A673 (cell line): ENCODE measurements at regions not wholly inside any gene's neighbourhood (a gene's known extent, or its start where the extent isn't known, plus 50 kb on each side); places are given as distances from the start of the nearest gene placed in this dataset.

ENCODE experiments used
- EZH2 ChIP-seq: fragments of 200-600 bp; sonication (generic); IDR thresholded peaks from 2 replicates; pipeline ENCODE4 v1.6.1; 2017; ENCODE audit warnings: borderline replicate concordance, low read depth, mild to moderate bottlenecking, mixed read lengths, antibody characterized with exemption, low read length; ENCODE audit not compliant: poor library complexity, severe bottlenecking
- TF ChIP-seq, protein P1 (sequence below): fragments of 300-800, 200-600 bp; sonication (generic); conservative IDR thresholded peaks from 2 replicates; pipeline ENCODE4 v1.5.1; 2017; ENCODE audit warnings: low read depth, mild to moderate bottlenecking, antibody characterized with exemption, low read length, moderate library complexity, mixed read lengths

DNA sequence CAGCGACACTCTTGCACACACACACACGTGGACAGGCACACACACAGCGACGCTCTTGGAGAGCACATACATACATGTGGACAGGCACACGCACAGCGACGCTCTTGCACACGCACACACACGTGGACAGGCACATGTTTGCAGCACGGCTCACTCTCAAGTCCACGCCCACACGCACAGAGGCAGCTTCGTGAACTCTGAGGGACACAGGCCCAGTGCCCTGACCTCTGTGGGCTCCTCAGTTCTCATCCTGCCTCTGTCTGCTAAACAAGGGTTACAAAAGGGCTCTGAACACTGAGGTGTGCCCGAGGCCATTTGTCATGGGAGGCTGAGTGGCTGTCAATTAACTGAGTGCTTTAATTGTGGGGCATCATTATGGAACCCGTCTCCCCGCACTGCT, 558.8 kb upstream of the ADAMTS16 start:
- TF ChIP-seq, protein P1, sequence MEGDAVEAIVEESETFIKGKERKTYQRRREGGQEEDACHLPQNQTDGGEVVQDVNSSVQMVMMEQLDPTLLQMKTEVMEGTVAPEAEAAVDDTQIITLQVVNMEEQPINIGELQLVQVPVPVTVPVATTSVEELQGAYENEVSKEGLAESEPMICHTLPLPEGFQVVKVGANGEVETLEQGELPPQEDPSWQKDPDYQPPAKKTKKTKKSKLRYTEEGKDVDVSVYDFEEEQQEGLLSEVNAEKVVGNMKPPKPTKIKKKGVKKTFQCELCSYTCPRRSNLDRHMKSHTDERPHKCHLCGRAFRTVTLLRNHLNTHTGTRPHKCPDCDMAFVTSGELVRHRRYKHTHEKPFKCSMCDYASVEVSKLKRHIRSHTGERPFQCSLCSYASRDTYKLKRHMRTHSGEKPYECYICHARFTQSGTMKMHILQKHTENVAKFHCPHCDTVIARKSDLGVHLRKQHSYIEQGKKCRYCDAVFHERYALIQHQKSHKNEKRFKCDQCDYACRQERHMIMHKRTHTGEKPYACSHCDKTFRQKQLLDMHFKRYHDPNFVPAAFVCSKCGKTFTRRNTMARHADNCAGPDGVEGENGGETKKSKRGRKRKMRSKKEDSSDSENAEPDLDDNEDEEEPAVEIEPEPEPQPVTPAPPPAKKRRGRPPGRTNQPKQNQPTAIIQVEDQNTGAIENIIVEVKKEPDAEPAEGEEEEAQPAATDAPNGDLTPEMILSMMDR = no peak
- TF ChIP-seq EZH2 = no peak
